Esophagus muscularis mucosa (tissue), 3 donors: ENCODE measurements at regions not wholly inside any gene's neighbourhood (a gene's known extent, or its start where the extent isn't known, plus 50 kb on each side); places are given as distances from the start of the nearest gene placed in this dataset.

Experiments
- CTCF ChIP-seq, 3 experiments: fragments of 200-600 bp in 2 of 3; fragments of 450-650 bp in 1 of 3; sonication (generic) in 2 of 3; IDR thresholded peaks; one replicate each; pipeline ENCODE4 v1.5.1; 2017 to 2019; ENCODE audit warnings: antibody characterized with exemption in 3 of 3, mild to moderate bottlenecking in 2 of 3, moderate library complexity in 1 of 3
- POLR2A ChIP-seq: fragments of 450-650 bp; IDR thresholded peaks from one replicate; pipeline ENCODE4 v1.6.1; 2017; ENCODE audit warnings: antibody characterized with exemption, moderate library complexity, mild to moderate bottlenecking, low read depth

DNA sequence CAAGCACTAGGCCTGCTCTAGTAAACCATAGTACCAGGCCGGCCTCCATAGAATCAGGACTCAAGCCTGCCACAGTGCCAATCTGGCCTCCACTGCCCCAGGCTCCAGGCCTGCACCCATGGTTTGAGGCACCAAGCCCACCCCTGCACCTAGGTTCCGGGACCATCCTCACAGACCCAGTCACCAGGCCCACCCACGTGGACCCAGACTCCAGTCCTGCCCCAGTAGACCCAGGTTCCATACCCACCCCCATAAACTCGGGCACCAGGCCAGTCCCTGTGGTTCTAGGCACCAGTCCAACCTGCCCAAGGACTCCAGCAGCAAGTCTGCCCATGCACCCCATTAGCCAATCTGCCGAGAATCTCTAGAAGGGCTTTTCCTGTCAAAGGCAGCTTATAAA, 501.8 kb upstream of the TMPO start:
- no peak for TF ChIP-seq CTCF (IDR thresholded peaks at IDR 0.05)
- no peak for TF ChIP-seq POLR2A
